Spleen (tissue), 11 donors: ENCODE measurements at regions not wholly inside any gene's neighbourhood (a gene's known extent, or its start where the extent isn't known, plus 50 kb on each side); places are given as distances from the start of the nearest gene placed in this dataset.

Source experiments
- DNase-seq: peaks from one replicate; pipeline ENCODE4 v3.0.0-alpha.2; 2020
- H3K27ac ChIP-seq, 8 donors: fragments of 200-600 bp; sonication (generic) in 7 of 8; 1 replicate in 4 of 8; 2 replicates in 4 of 8; pipeline versions ENCODE4 v1.5.0 to v1.8.0; 2016 to 2021; ENCODE audit warnings: inconsistent platforms in 4 of 8, mild to moderate bottlenecking in 4 of 8, moderate library complexity in 1 of 8
- H3K27me3 ChIP-seq, 7 donors: fragments of 200-600 bp; sonication (generic) in 6 of 7; replicated peaks in 1 of 7; 1 replicate in 4 of 7; 2 replicates in 3 of 7; pipeline versions ENCODE4 v1.5.0 to v1.8.0; 2016 to 2021; ENCODE audit warnings: inconsistent platforms in 3 of 7, mild to moderate bottlenecking in 1 of 7
- H3K36me3 ChIP-seq, 6 donors: fragments of 200-600 bp; sonication (generic) in 5 of 6; 1 replicate in 4 of 6; 2 replicates in 2 of 6; pipeline versions ENCODE4 v1.5.0 to v1.8.0; 2016 to 2021; ENCODE audit warnings: inconsistent platforms in 2 of 6
- H3K4me1 ChIP-seq, 6 donors: fragments of 200-600 bp; sonication (generic) in 5 of 6; 1 replicate in 3 of 6; 2 replicates in 3 of 6; pipeline versions ENCODE4 v1.5.0 to v1.8.0; 2016 to 2021; ENCODE audit warnings: inconsistent platforms in 3 of 6
- H3K4me3 ChIP-seq, 8 donors: fragments of 200-600 bp; sonication (generic) in 7 of 8; 1 replicate in 4 of 8; 2 replicates in 4 of 8; pipeline versions ENCODE4 v1.5.0 to v1.8.0; 2016 to 2021; ENCODE audit warnings: inconsistent platforms in 4 of 8, mild to moderate bottlenecking in 4 of 8, moderate library complexity in 2 of 8
- H3K9me3 ChIP-seq, 8 donors: fragments of 200-600 bp; sonication (generic) in 7 of 8; 1 replicate in 4 of 8; 2 replicates in 4 of 8; pipeline versions ENCODE4 v1.5.0 to v1.8.0; 2016 to 2021; ENCODE audit warnings: inconsistent platforms in 4 of 8
- CTCF ChIP-seq, 11 experiments: fragments of 200-600 bp in 7 of 11; fragments of 450-650 bp in 4 of 11; sonication (generic) in 4 of 11; IDR thresholded peaks in 8 of 11; conservative IDR thresholded peaks in 3 of 11; 1 replicate in 7 of 11; 2 replicates in 4 of 11; pipeline versions ENCODE4 v1.4.0 to v1.8.0; 2016 to 2021; ENCODE audit warnings: antibody characterized with exemption in 11 of 11, inconsistent platforms in 4 of 11, mild to moderate bottlenecking in 1 of 11
- POLR2A ChIP-seq, 3 donors: fragments of 450-650 bp; IDR thresholded peaks; one replicate each; pipeline ENCODE4 v1.5.1; 2017; ENCODE audit warnings: antibody characterized with exemption in 3 of 3, mild to moderate bottlenecking in 1 of 3
- POLR2AphosphoS5 ChIP-seq, 3 donors: sonication (generic); formaldehyde crosslinking; IDR thresholded peaks; one replicate each; pipeline ENCODE4 v1.5.1; 2017; ENCODE audit warnings: antibody characterized with exemption in 3 of 3
- WGBS, 5 donors: extraction: QIAGEN DNeasy Blood & Tissue Kit in 3 of 5; methylation state at CpG; one replicate each; pipeline versions ENCODE4 v1.1.5 to v1.1.7; 2013 to 2018; 5-methylcytosine and 5-hydroxymethylcytosine counted together
- intact Hi-C: fragments of 100-400 bp; cut with DNase I; formaldehyde crosslinking; loops from one replicate; pipeline ENCODE4 v1.15.0; 2023; ENCODE audit warnings: low total_unique reads
- donor health status: healthy with polysubstance abuse.
- donor health status: DM: no; HTN: no; CAD: no; lungs with moderate emphysema.
- donor health status: DM: no; HTN: no; CAD: no.
- donor health status: Bipolar disorder and iron deficiency.
- donor health status: healthy.
- donor health status: DM: no; HTN: no; CAD: no.
- donor health status: DM: yes; HTN: yes; CAD: no.

GRCh38 chr2:181787310-181788048 is 104.1 kb upstream of the ITPRID2 start:
- no peaks in the 10 kb centered on the region for H3K36me3 ChIP-seq
- WGBS, 5 donors: 69 to 82% (median 79%) methylated on average over 3 of the region's 3 CpGs
- no peak for TF ChIP-seq CTCF (IDR thresholded peaks at IDR 0.05 in 8 of 11, conservative IDR thresholded peaks at IDR 0.05 in 3 of 11)
- H3K4me1 ChIP-seq: peaks cover 0 to 5% (median 0%) of the 10 kb centered on the region in 6 donors
- H3K27ac ChIP-seq: no peak overlapping the region
- intact Hi-C loops: no loop called here
- no peak overlapping the region for H3K4me3 ChIP-seq
- DNase-seq: no peak
- no peaks in the 10 kb centered on the region for H3K27me3 ChIP-seq
- peaks cover 0 to 1% (median 0%) of the 10 kb centered on the region in 8 donors for H3K9me3 ChIP-seq

GRCh38 chr2:181788897-181789555 is 102.5 kb upstream of the ITPRID2 start:
- Histone ChIP-seq H3K27me3 (no peaks in the 10 kb centered on the region), H3K4me3 (no peak overlapping the region), H3K36me3 (no peaks in the 10 kb centered on the region), H3K4me1 (peaks cover 0 to 5% (median 0%) of the 10 kb centered on the region in 6 donors), H3K9me3 (peaks cover 0 to 10% (median 2%) of the 10 kb centered on the region in 8 donors), H3K27ac (no peak overlapping the region)
- no peak for TF ChIP-seq POLR2A (IDR thresholded peaks at IDR 0.05)
- TF ChIP-seq CTCF (IDR thresholded peaks at IDR 0.05 in 8 of 11, conservative IDR thresholded peaks at IDR 0.05 in 3 of 11): no peak
- no peak for TF ChIP-seq POLR2AphosphoS5 (IDR thresholded peaks at IDR 0.05)
- intact Hi-C loops: no loop called here
- 91 to 99% (median 98%) methylated on average over 3 of the region's 3 CpGs for WGBS, 5 donors
- no peak for DNase-seq

GRCh38 chr2:181789827-181790448 is 101.6 kb upstream of the ITPRID2 start:
- no peak overlapping the region for H3K27ac ChIP-seq
- no peaks in the 10 kb centered on the region for H3K36me3 ChIP-seq
- peaks cover 0 to 10% (median 2%) of the 10 kb centered on the region in 8 donors for H3K9me3 ChIP-seq
- DNase-seq: no peak
- peaks cover 0 to 5% (median 0%) of the 10 kb centered on the region in 6 donors for H3K4me1 ChIP-seq
- H3K27me3 ChIP-seq: no peaks in the 10 kb centered on the region
- TF ChIP-seq CTCF (IDR thresholded peaks at IDR 0.05 in 8 of 11, conservative IDR thresholded peaks at IDR 0.05 in 3 of 11): no peak
- TF ChIP-seq POLR2A (IDR thresholded peaks at IDR 0.05): no peak
- no peak for TF ChIP-seq POLR2AphosphoS5 (IDR thresholded peaks at IDR 0.05)
- intact Hi-C loops: no loop called here
- WGBS, 5 donors: 83 to 94% (median 93%) methylated on average over 4 of the region's 4 CpGs
- no peak overlapping the region for H3K4me3 ChIP-seq
